ENCODE measurements at regions not wholly inside any gene's neighbourhood (a gene's known extent, or its start where the extent isn't known, plus 50 kb on each side); places are given as distances from the start of the nearest gene placed in this dataset.

DNA sequence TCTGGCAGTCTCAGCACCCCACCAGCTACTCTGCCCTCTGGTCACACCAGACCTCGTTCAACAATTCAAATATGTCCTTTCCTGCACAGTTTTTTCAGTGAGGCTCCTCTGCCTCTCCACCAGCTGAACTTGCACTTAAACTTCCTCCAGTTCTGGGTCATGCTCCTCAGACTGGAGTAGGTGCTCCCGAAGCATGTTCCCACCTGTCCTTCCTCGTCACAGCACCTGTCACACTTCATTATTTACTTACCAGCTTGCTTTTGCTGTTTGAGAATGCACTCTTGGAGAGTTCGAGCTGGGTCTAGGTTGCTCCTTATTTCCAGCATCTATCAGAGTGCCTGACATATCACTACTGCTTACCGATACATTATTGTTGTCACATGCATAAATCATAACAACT is 144.8 kb upstream of the TTC29 start:
- dilution Hi-C loops (cut with MboI; ENCODE audit: extremely low pct_ligation_motif_present, low sequenced_read_pairs): no loop called here
- TF ChIP-seq EZH2 (IDR thresholded peaks at IDR 0.05; ENCODE audit: low read length): no peak
- TF ChIP-seq, protein P1, sequence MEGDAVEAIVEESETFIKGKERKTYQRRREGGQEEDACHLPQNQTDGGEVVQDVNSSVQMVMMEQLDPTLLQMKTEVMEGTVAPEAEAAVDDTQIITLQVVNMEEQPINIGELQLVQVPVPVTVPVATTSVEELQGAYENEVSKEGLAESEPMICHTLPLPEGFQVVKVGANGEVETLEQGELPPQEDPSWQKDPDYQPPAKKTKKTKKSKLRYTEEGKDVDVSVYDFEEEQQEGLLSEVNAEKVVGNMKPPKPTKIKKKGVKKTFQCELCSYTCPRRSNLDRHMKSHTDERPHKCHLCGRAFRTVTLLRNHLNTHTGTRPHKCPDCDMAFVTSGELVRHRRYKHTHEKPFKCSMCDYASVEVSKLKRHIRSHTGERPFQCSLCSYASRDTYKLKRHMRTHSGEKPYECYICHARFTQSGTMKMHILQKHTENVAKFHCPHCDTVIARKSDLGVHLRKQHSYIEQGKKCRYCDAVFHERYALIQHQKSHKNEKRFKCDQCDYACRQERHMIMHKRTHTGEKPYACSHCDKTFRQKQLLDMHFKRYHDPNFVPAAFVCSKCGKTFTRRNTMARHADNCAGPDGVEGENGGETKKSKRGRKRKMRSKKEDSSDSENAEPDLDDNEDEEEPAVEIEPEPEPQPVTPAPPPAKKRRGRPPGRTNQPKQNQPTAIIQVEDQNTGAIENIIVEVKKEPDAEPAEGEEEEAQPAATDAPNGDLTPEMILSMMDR (optimal IDR thresholded peaks at IDR 0.05 in 1 of 3, IDR thresholded peaks at IDR 0.05 in 1 of 3, conservative IDR thresholded peaks at IDR 0.05 in 1 of 3; ENCODE audit: extremely low read depth in 1 of 3, insufficient read depth in 2 of 3, low read length in 3 of 3): no peak

GRCh38 chr4:147093206-147093605 is 147.5 kb upstream of the TTC29 start:
- H2AFZ ChIP-seq (ENCODE audit: control insufficient read depth, low read length): no peak overlapping the region
- no peaks in the 10 kb centered on the region for H3K36me3 ChIP-seq (ENCODE audit: control insufficient read depth in 2 of 2, extremely low read depth in 1 of 2, insufficient read depth in 2 of 2, low read length in 2 of 2)
- no peaks in the 10 kb centered on the region for H3K27me3 ChIP-seq (ENCODE audit: control insufficient read depth, extremely low read depth, insufficient read depth, low read length)
- no peaks in the 10 kb centered on the region for H3K9me3 ChIP-seq (ENCODE audit: control insufficient read depth, low read depth, low read length)
- H3K4me2 ChIP-seq (ENCODE audit: control insufficient read depth, extremely low read depth, insufficient read depth, low read depth, low read length): no peak overlapping the region
- no peak overlapping the region for H3K9ac ChIP-seq (ENCODE audit: control insufficient read depth, extremely low read depth, insufficient read depth, low read length)
- no peaks in the 10 kb centered on the region for H3K79me2 ChIP-seq (ENCODE audit: control insufficient read depth, insufficient read depth, low read length)
- TF ChIP-seq EZH2 (IDR thresholded peaks at IDR 0.05; ENCODE audit: low read length): no peak
- TF ChIP-seq, protein P1 (optimal IDR thresholded peaks at IDR 0.05 in 1 of 3, IDR thresholded peaks at IDR 0.05 in 1 of 3, conservative IDR thresholded peaks at IDR 0.05 in 1 of 3; ENCODE audit: extremely low read depth in 1 of 3, insufficient read depth in 2 of 3, low read length in 3 of 3): no peak
- no peak overlapping the region for H3K4me3 ChIP-seq (ENCODE audit: control insufficient read depth in 2 of 3, extremely low read depth in 1 of 3, insufficient read depth in 2 of 3, low read depth in 1 of 3, low read length in 3 of 3)
- H4K20me1 ChIP-seq (ENCODE audit: control insufficient read depth, extremely low read depth, insufficient read depth, low read length): no peaks in the 10 kb centered on the region
- no peaks in the 10 kb centered on the region for H3K4me1 ChIP-seq (ENCODE audit: control insufficient read depth, extremely low read depth, insufficient read depth, low read length)
- dilution Hi-C loops (cut with MboI; ENCODE audit: extremely low pct_ligation_motif_present, low sequenced_read_pairs): no loop called here
- no peak for DNase-seq (ENCODE audit: low read depth, low spot score)
- FAIRE-seq: no peak
- no peak overlapping the region for H3K27ac ChIP-seq (ENCODE audit: control insufficient read depth, insufficient read depth, low read length)
- H3K9me1 ChIP-seq (ENCODE audit: control insufficient read depth, extremely low read depth, insufficient read depth, low read length): no peaks in the 10 kb centered on the region

More for the DNA sequence above, 144.8 kb upstream of the TTC29 start:
- no peaks in the 10 kb centered on the region for H3K9me1 ChIP-seq (ENCODE audit: control insufficient read depth, extremely low read depth, insufficient read depth, low read length)
- no peaks in the 10 kb centered on the region for H3K36me3 ChIP-seq (ENCODE audit: control insufficient read depth in 2 of 2, extremely low read depth in 1 of 2, insufficient read depth in 2 of 2, low read length in 2 of 2)
- no peak overlapping the region for H3K9ac ChIP-seq (ENCODE audit: control insufficient read depth, extremely low read depth, insufficient read depth, low read length)
- H3K4me3 ChIP-seq (ENCODE audit: control insufficient read depth in 2 of 3, extremely low read depth in 1 of 3, insufficient read depth in 2 of 3, low read depth in 1 of 3, low read length in 3 of 3): no peak overlapping the region
- FAIRE-seq (no peak), DNase-seq (ENCODE audit: low read depth, low spot score) (no peak)
- H3K27ac ChIP-seq (ENCODE audit: control insufficient read depth, insufficient read depth, low read length): no peak overlapping the region
- no peaks in the 10 kb centered on the region for H3K27me3 ChIP-seq (ENCODE audit: control insufficient read depth, extremely low read depth, insufficient read depth, low read length)
- no peaks in the 10 kb centered on the region for H3K9me3 ChIP-seq (ENCODE audit: control insufficient read depth, low read depth, low read length)
- H2AFZ ChIP-seq (ENCODE audit: control insufficient read depth, low read length): no peak overlapping the region
- H4K20me1 ChIP-seq (ENCODE audit: control insufficient read depth, extremely low read depth, insufficient read depth, low read length): no peaks in the 10 kb centered on the region
- H3K4me1 ChIP-seq (ENCODE audit: control insufficient read depth, extremely low read depth, insufficient read depth, low read length): no peaks in the 10 kb centered on the region
- H3K79me2 ChIP-seq (ENCODE audit: control insufficient read depth, insufficient read depth, low read length): no peaks in the 10 kb centered on the region
- H3K4me2 ChIP-seq (ENCODE audit: control insufficient read depth, extremely low read depth, insufficient read depth, low read depth, low read length): no peak overlapping the region
